K562 (cell line): ENCODE measurements at regions not wholly inside any gene's neighbourhood (a gene's known extent, or its start where the extent isn't known, plus 50 kb on each side); places are given as distances from the start of the nearest gene placed in this dataset.

Source experiments
- CREB1 ChIP-seq, 2 experiments: sonication (generic) in 1 of 2; formaldehyde crosslinking in 1 of 2; IDR thresholded peaks; 2 replicates each; pipeline versions ENCODE4 v1.6.1 to v1.8.0; 2012 to 2022; ENCODE audit warnings: inconsistent platforms in 1 of 2, mild to moderate bottlenecking in 1 of 2, missing genetic modification reagents in 1 of 2, moderate library complexity in 1 of 2
- DIDO1 ChIP-seq: fragments of 450-650 bp; IDR thresholded peaks from 2 replicates; pipeline ENCODE4 v1.6.1; 2016; ENCODE audit warnings: low read depth, missing biosample characterization, missing genetic modification characterization
- GABPA ChIP-seq: fragments of 200-800 bp; sonication (Bioruptor generic); conservative IDR thresholded peaks from 2 replicates; pipeline ENCODE4 v1.6.1; 2016; ENCODE audit warnings: low read depth, missing genetic modification characterization, missing compliant biosample characterization
- ILF3 ChIP-seq: fragments of 450-650 bp; IDR thresholded peaks from 2 replicates; pipeline ENCODE4 v1.6.1; 2018; ENCODE audit warnings: antibody characterized with exemption, mild to moderate bottlenecking, moderate library complexity, borderline replicate concordance
- POLR2A ChIP-seq: fragments of 450-650 bp; conservative IDR thresholded peaks from 2 replicates; pipeline ENCODE4 v1.6.1; 2016
- RERE ChIP-seq: sonication (generic); formaldehyde crosslinking; IDR thresholded peaks from 2 replicates; pipeline ENCODE4 v1.8.0; 2023; ENCODE audit warnings: missing genetic modification reagents, mild to moderate bottlenecking, borderline replicate concordance
- SMC3 ChIP-seq: conservative IDR thresholded peaks from 2 replicates; pipeline ENCODE4 v1.6.1; 2011; ENCODE audit warnings: low read depth, low read length, improper control_type of control experiment; ENCODE audit not compliant: insufficient read depth
- TEAD4 ChIP-seq, 2 experiments: sonication (generic) in 1 of 2; formaldehyde crosslinking in 1 of 2; IDR thresholded peaks; 2 replicates each; pipeline versions ENCODE4 v1.6.1 to v1.8.0; 2012 to 2022; ENCODE audit warnings: borderline replicate concordance in 1 of 2, inconsistent platforms in 1 of 2, low read length in 1 of 2, mild to moderate bottlenecking in 1 of 2, missing genetic modification reagents in 1 of 2
- ZBTB1 ChIP-seq: sonication (generic); formaldehyde crosslinking; IDR thresholded peaks from 2 replicates; pipeline ENCODE4 v1.8.1; 2023; ENCODE audit warnings: missing genetic modification reagents, low read depth, mild to moderate bottlenecking, borderline replicate concordance

- no peak for TF ChIP-seq TEAD4 (IDR thresholded peaks at IDR 0.05; ENCODE audit: low read length)
- TF ChIP-seq TEAD4 (CRISPR knock-in tag; IDR thresholded peaks at IDR 0.05; ENCODE audit: borderline replicate concordance): no peak
- no peak for TF ChIP-seq CREB1 (IDR thresholded peaks at IDR 0.05)
- no peak for TF ChIP-seq CREB1 (CRISPR knock-in tag; IDR thresholded peaks at IDR 0.05)
- no peak for TF ChIP-seq SMC3
- no peak for TF ChIP-seq GABPA
- no peak for TF ChIP-seq POLR2A
- TF ChIP-seq ILF3: no peak
- TF ChIP-seq RERE (CRISPR knock-in tag): no peak
- no peak for TF ChIP-seq DIDO1
- TF ChIP-seq ZBTB1 (CRISPR knock-in tag): no peak
Observed at GRCh38 chr6:22401206-22401605, 104.4 kb upstream of the PRL start.
